Inflammatory macrophage (primary cell): ENCODE measurements at regions not wholly inside any gene's neighbourhood (a gene's known extent, or its start where the extent isn't known, plus 50 kb on each side); places are given as distances from the start of the nearest gene placed in this dataset.

ENCODE experiments used
- DNase-seq, 2 donors: peaks; one replicate each; pipeline ENCODE4 v3.0.0-alpha.2; 2020 to 2022

- DNase-seq = no peak
Observed at GRCh38 chr14:30162066-30162465, 234.4 kb upstream of the PRKD1 start.

GRCh38 chr14:30165255-30165654 is 237.6 kb upstream of the PRKD1 start:
- DNase-seq = no peak

GRCh38 chr14:30177781-30178180 is 250.1 kb upstream of the PRKD1 start:
- DNase-seq = no peak

- DNase-seq = no peak
Observed at GRCh38 chr14:30179381-30180130, 251.9 kb upstream of the PRKD1 start.

GRCh38 chr14:30180219-30180618 is 252.6 kb upstream of the PRKD1 start:
- DNase-seq = no peak

- no peak for DNase-seq
Observed at GRCh38 chr14:30185832-30186231, 258.2 kb upstream of the PRKD1 start.

- DNase-seq = no peak
Observed at GRCh38 chr14:30191639-30192279, 264.1 kb upstream of the PRKD1 start.

GRCh38 chr14:30193101-30193500 is 265.5 kb upstream of the PRKD1 start:
- DNase-seq = no peak

- DNase-seq = no peak
Observed at GRCh38 chr14:30193845-30194501, 266.3 kb upstream of the PRKD1 start.

- DNase-seq = no peak
Observed at GRCh38 chr14:30194741-30195148, 267.1 kb upstream of the PRKD1 start.

- no peak for DNase-seq
Observed at GRCh38 chr14:30195941-30196340, 268.3 kb upstream of the PRKD1 start.

- DNase-seq = no peak
Observed at GRCh38 chr14:30196861-30197260, 269.2 kb upstream of the PRKD1 start.

GRCh38 chr14:30198720-30199119 is 271.1 kb upstream of the PRKD1 start:
- DNase-seq = peak in 1 of 2 donors; percentile 12

GRCh38 chr14:30204431-30204980 is 276.9 kb upstream of the PRKD1 start:
- no peak for DNase-seq

- no peak for DNase-seq
Observed at GRCh38 chr14:30209136-30209535, 281.5 kb upstream of the PRKD1 start.

GRCh38 chr14:30210630-30211029 is 283.0 kb upstream of the PRKD1 start:
- no peak for DNase-seq

GRCh38 chr14:30211326-30211725 is 283.7 kb upstream of the PRKD1 start:
- DNase-seq = no peak

GRCh38 chr14:30214014-30214413 is 286.4 kb upstream of the PRKD1 start:
- no peak for DNase-seq

- DNase-seq = peak; percentile 27 to 48
Observed at GRCh38 chr14:30214461-30215090, 286.9 kb upstream of the PRKD1 start.

GRCh38 chr14:30218907-30219306 is 291.3 kb upstream of the PRKD1 start:
- no peak for DNase-seq

- DNase-seq = no peak
Observed at GRCh38 chr14:30221546-30221945, 293.9 kb upstream of the PRKD1 start.

- DNase-seq = no peak
Observed at GRCh38 chr14:30223385-30223785, 295.7 kb upstream of the PRKD1 start.

GRCh38 chr14:30223966-30224365 is 296.3 kb upstream of the PRKD1 start:
- DNase-seq = no peak
